Neural cell (in vitro differentiated cells): ENCODE measurements at regions not wholly inside any gene's neighbourhood (a gene's known extent, or its start where the extent isn't known, plus 50 kb on each side); places are given as distances from the start of the nearest gene placed in this dataset.

Source experiments
- H2AFZ ChIP-seq: fragments of 200-600, 300-800 bp; sonication (generic), shearing (Covaris generic); 2 replicates; pipeline ENCODE4 v1.6.0; 2014; ENCODE audit warnings: low read depth, mild to moderate bottlenecking, antibody characterized with exemption, low read length, moderate library complexity
- H3F3A ChIP-seq: fragments of 200-600 bp; shearing (Covaris generic); 2 replicates; pipeline ENCODE4 v1.6.1; 2016; ENCODE audit warnings: mild to moderate bottlenecking, moderate library complexity, mixed read lengths, antibody characterized with exemption, low read length; ENCODE audit not compliant: insufficient read depth, poor library complexity, severe bottlenecking
- H3K27ac ChIP-seq: fragments of 200-600, 300-800 bp; sonication (generic), shearing (Covaris generic); 2 replicates; pipeline ENCODE4 v1.5.1; 2014; ENCODE audit warnings: mild to moderate bottlenecking, low read length, moderate library complexity
- H3K27me3 ChIP-seq: fragments of 300-800, 200-600 bp; sonication (generic), shearing (Covaris generic); 2 replicates; pipeline ENCODE4 v1.6.0; 2014; ENCODE audit warnings: mild to moderate bottlenecking, low read depth, low read length, moderate library complexity; ENCODE audit not compliant: insufficient read depth
- H3K36me3 ChIP-seq: fragments of 300-800, 200-600 bp; sonication (generic), shearing (Covaris generic); 2 replicates; pipeline ENCODE4 v1.5.1; 2014; ENCODE audit warnings: mild to moderate bottlenecking, antibody characterized with exemption, low read length, moderate library complexity; ENCODE audit not compliant: insufficient read depth
- H3K4me2 ChIP-seq: fragments of 300-800, 200-600 bp; sonication (generic), shearing (Covaris generic); 2 replicates; pipeline ENCODE4 v1.6.0; 2014; ENCODE audit warnings: mild to moderate bottlenecking, low read length
- H3K4me3 ChIP-seq: fragments of 300-800, 200-600 bp; sonication (generic), shearing (Covaris generic); 2 replicates; pipeline ENCODE4 v1.5.1; 2014; ENCODE audit warnings: mild to moderate bottlenecking, low read length, moderate library complexity
- H3K79me2 ChIP-seq: fragments of 200-600 bp; shearing (Covaris generic); replicated peaks from 2 replicates; pipeline ENCODE4 v1.6.0; 2014; ENCODE audit warnings: mild to moderate bottlenecking, low read length, moderate library complexity; ENCODE audit not compliant: insufficient read depth
- H3K9ac ChIP-seq: fragments of 300-800, 200-600 bp; sonication (generic), shearing (Covaris generic); 2 replicates; pipeline ENCODE4 v1.6.1; 2016; ENCODE audit warnings: mild to moderate bottlenecking, low read length, mixed read lengths
- H3K9me2 ChIP-seq: fragments of 200-600 bp; shearing (Covaris generic); 2 replicates; pipeline ENCODE4 v1.6.1; 2016; ENCODE audit warnings: mild to moderate bottlenecking, low read length, mixed read lengths; ENCODE audit not compliant: insufficient read depth
- H3K9me3 ChIP-seq: fragments of 200-600, 300-800 bp; sonication (generic), shearing (Covaris generic); 2 replicates; pipeline ENCODE4 v1.6.1; 2016; ENCODE audit warnings: mild to moderate bottlenecking, mixed run types, low read length, moderate library complexity, mixed read lengths
- H4K20me1 ChIP-seq: fragments of 200-600 bp; shearing (Covaris generic); 2 replicates; pipeline ENCODE4 v1.6.1; 2016; ENCODE audit warnings: mild to moderate bottlenecking, mixed run types; ENCODE audit not compliant: insufficient read depth
- EP300 ChIP-seq: fragments of 450-650 bp; conservative IDR thresholded peaks from 2 replicates; pipeline ENCODE4 v1.6.1; 2014; ENCODE audit warnings: antibody characterized with exemption, mild to moderate bottlenecking, moderate library complexity; ENCODE audit not compliant: poor library complexity, severe bottlenecking
- EZH2 ChIP-seq: fragments of 200-600, 300-800 bp; shearing (Covaris generic), sonication (generic); IDR thresholded peaks from 2 replicates; pipeline ENCODE4 v1.6.1; 2014; ENCODE audit warnings: antibody characterized with exemption, low read length, borderline replicate concordance, mild to moderate bottlenecking; ENCODE audit not compliant: insufficient read depth, poor library complexity, severe bottlenecking
- MXI1 ChIP-seq: fragments of 450-650 bp; conservative IDR thresholded peaks from 2 replicates; pipeline ENCODE4 v1.6.1; 2014; ENCODE audit warnings: antibody characterized with exemption, mild to moderate bottlenecking; ENCODE audit not compliant: poor library complexity, severe bottlenecking
- POLR2AphosphoS5 ChIP-seq: IDR thresholded peaks from 2 replicates; pipeline ENCODE4 v1.6.1; 2012
- RAD21 ChIP-seq: fragments of 450-650 bp; conservative IDR thresholded peaks from 2 replicates; pipeline ENCODE4 v1.6.1; 2014; ENCODE audit warnings: antibody characterized with exemption, mild to moderate bottlenecking, moderate library complexity
- REST ChIP-seq: IDR thresholded peaks from 2 replicates; pipeline ENCODE4 v1.6.1; 2012; ENCODE audit warnings: borderline replicate concordance
- SMC3 ChIP-seq: fragments of 450-650 bp; conservative IDR thresholded peaks from 2 replicates; pipeline ENCODE4 v1.6.1; 2014; ENCODE audit warnings: antibody characterized with exemption, mild to moderate bottlenecking, moderate library complexity; ENCODE audit not compliant: poor library complexity
- TAF1 ChIP-seq: IDR thresholded peaks from 2 replicates; pipeline ENCODE4 v1.6.1; 2012; ENCODE audit warnings: low read depth
- TF ChIP-seq, protein P1 (sequence below): fragments of 450-650 bp; IDR thresholded peaks from 2 replicates; pipeline ENCODE4 v1.5.1; 2014; ENCODE audit warnings: antibody characterized with exemption, mild to moderate bottlenecking, moderate library complexity; ENCODE audit not compliant: poor library complexity, severe bottlenecking

- no peaks in the 10 kb centered on the region for H3K79me2 ChIP-seq
- no peak overlapping the region for H3K4me3 ChIP-seq
- H3F3A ChIP-seq = no peaks in the 10 kb centered on the region
- H3K27ac ChIP-seq = no peak overlapping the region
- H3K36me3 ChIP-seq = no peaks in the 10 kb centered on the region
- no peak overlapping the region for H3K9ac ChIP-seq
- no peak overlapping the region for H2AFZ ChIP-seq
- no peak for TF ChIP-seq EZH2
- no peak for TF ChIP-seq REST
- TF ChIP-seq, protein P1, sequence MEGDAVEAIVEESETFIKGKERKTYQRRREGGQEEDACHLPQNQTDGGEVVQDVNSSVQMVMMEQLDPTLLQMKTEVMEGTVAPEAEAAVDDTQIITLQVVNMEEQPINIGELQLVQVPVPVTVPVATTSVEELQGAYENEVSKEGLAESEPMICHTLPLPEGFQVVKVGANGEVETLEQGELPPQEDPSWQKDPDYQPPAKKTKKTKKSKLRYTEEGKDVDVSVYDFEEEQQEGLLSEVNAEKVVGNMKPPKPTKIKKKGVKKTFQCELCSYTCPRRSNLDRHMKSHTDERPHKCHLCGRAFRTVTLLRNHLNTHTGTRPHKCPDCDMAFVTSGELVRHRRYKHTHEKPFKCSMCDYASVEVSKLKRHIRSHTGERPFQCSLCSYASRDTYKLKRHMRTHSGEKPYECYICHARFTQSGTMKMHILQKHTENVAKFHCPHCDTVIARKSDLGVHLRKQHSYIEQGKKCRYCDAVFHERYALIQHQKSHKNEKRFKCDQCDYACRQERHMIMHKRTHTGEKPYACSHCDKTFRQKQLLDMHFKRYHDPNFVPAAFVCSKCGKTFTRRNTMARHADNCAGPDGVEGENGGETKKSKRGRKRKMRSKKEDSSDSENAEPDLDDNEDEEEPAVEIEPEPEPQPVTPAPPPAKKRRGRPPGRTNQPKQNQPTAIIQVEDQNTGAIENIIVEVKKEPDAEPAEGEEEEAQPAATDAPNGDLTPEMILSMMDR = no peak
- TF ChIP-seq MXI1 = no peak
- no peak for TF ChIP-seq RAD21
- no peak for TF ChIP-seq POLR2AphosphoS5
- TF ChIP-seq TAF1 = no peak
- no peak for TF ChIP-seq SMC3
- TF ChIP-seq EP300 = no peak
- no peaks in the 10 kb centered on the region for H4K20me1 ChIP-seq
- H3K27me3 ChIP-seq = no peaks in the 10 kb centered on the region
- H3K4me2 ChIP-seq = no peak overlapping the region
- no peaks in the 10 kb centered on the region for H3K9me3 ChIP-seq
- no peaks in the 10 kb centered on the region for H3K9me2 ChIP-seq
Observed at GRCh38 chr2:239502430-239503186, 101.8 kb upstream of the HDAC4 start.

GRCh38 chr2:239500574-239501550, 100.0 kb upstream of the HDAC4 start:
- no peaks in the 10 kb centered on the region for H4K20me1 ChIP-seq

More at GRCh38 chr2:239500574-239501550, 100.0 kb upstream of the HDAC4 start:
- Histone ChIP-seq H3K9ac (no peak overlapping the region), H3F3A (no peaks in the 10 kb centered on the region), H3K36me3 (no peaks in the 10 kb centered on the region), H3K4me2 (no peak overlapping the region), H3K79me2 (no peaks in the 10 kb centered on the region), H3K9me2 (no peaks in the 10 kb centered on the region), H3K9me3 (no peaks in the 10 kb centered on the region), H3K4me3 (no peak overlapping the region), H2AFZ (no peak overlapping the region), H3K27me3 (no peaks in the 10 kb centered on the region), H3K27ac (no peak overlapping the region)
- TF ChIP-seq SMC3 (no peak), RAD21 (no peak), POLR2AphosphoS5 (no peak), EP300 (no peak), MXI1 (no peak), EZH2 (no peak), REST (no peak), TAF1 (no peak)
- TF ChIP-seq, protein P1 = no peak
